GM10248 (cell line): ENCODE measurements at regions not wholly inside any gene's neighbourhood (a gene's known extent, or its start where the extent isn't known, plus 50 kb on each side); places are given as distances from the start of the nearest gene placed in this dataset.

Experiments used
- CTCF ChIA-PET: fragments of 300-600 bp; sonication (Branson Sonifier 250); formaldehyde crosslinking; extraction: SDS; loops from one replicate; lab custom pipeline; 2021; ENCODE audit warnings: antibody characterized with exemption; lab: Yijun Ruan, JAX
- POLR2A ChIA-PET: fragments of 350-650 bp; sonication (Branson Sonifier 250); formaldehyde crosslinking; extraction: SDS; loops from one replicate; lab custom pipeline; 2020; ENCODE audit warnings: antibody characterized with exemption; lab: Yijun Ruan, JAX
- DNase-seq: peaks from one replicate; pipeline ENCODE4 v3.0.0; 2012; ENCODE audit errors: extremely low spot score
- TF ChIP-seq, protein P1 (sequence below): IDR thresholded peaks from 2 replicates; pipeline ENCODE4 v1.5.1; 2012; ENCODE audit warnings: mild to moderate bottlenecking, low read depth; ENCODE audit errors: extremely low read depth, missing control alignments, control extremely low read depth

DNA sequence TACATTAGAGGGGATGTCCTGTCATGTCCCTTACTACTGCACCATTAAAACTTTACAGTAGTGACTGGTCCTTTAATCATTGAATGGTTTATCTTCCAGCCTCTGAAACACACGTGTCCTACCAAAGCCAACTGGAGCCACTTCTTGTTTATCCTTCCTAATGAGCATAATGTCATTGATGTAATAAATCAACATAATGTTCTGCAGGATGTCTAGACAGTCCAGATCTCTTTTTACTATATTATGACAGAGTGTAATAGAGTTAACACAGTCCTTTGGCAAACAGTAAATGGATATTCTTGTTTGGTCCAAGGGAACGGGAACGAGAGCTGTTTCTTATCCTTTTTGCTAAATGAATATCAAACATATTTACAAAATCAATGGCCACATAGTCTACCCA is 88.1 kb upstream of the PTPRD start:
- no peak for DNase-seq
- ChIA-PET POLR2A (no interaction called here), CTCF (no interaction called here)
- TF ChIP-seq, protein P1, sequence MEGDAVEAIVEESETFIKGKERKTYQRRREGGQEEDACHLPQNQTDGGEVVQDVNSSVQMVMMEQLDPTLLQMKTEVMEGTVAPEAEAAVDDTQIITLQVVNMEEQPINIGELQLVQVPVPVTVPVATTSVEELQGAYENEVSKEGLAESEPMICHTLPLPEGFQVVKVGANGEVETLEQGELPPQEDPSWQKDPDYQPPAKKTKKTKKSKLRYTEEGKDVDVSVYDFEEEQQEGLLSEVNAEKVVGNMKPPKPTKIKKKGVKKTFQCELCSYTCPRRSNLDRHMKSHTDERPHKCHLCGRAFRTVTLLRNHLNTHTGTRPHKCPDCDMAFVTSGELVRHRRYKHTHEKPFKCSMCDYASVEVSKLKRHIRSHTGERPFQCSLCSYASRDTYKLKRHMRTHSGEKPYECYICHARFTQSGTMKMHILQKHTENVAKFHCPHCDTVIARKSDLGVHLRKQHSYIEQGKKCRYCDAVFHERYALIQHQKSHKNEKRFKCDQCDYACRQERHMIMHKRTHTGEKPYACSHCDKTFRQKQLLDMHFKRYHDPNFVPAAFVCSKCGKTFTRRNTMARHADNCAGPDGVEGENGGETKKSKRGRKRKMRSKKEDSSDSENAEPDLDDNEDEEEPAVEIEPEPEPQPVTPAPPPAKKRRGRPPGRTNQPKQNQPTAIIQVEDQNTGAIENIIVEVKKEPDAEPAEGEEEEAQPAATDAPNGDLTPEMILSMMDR = no peak

DNA sequence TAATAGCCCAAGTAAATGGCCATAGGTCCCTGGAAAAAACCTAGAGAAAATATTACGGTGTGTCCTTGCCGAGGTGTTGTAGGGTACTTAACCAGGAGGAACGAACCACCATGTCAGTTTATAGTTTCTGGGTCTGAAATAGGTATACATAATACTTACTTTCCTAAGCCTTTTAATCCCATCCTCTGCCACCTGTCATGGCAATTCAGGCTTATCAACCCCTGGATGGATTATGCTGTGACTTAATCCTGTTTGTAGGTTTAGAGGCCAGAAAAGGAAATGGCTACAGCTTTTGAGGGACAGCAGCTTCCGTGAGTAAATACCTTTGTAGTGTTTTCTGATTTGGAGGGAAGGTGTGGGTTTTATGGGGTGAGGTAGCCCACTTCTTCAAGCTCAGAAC is 89.1 kb upstream of the PTPRD start:
- ChIA-PET CTCF (no interaction called here), POLR2A (no interaction called here)
- no peak for DNase-seq
- TF ChIP-seq, protein P1 = no peak

DNA sequence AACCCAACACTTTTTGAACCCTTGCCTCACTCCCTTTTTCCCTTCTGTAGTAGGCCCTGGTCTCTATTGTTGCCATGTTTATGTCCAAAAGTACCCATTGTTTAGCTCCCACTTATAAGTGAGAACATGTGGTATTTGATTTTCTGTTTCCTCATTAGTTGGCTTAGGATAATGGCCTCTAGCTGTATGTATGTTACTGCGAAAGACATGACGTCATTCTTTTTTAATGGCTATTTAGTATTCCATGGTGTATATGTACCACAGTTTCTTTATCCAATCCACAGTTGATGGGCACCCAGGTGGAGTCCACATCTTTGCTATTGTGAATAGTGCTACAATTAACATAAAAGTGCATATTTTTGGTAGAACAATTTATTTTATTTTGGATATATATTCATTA is 90.3 kb upstream of the PTPRD start:
- TF ChIP-seq, protein P1 = no peak
- DNase-seq = no peak
- CTCF ChIA-PET = no interaction called here
- POLR2A ChIA-PET = no interaction called here

DNA sequence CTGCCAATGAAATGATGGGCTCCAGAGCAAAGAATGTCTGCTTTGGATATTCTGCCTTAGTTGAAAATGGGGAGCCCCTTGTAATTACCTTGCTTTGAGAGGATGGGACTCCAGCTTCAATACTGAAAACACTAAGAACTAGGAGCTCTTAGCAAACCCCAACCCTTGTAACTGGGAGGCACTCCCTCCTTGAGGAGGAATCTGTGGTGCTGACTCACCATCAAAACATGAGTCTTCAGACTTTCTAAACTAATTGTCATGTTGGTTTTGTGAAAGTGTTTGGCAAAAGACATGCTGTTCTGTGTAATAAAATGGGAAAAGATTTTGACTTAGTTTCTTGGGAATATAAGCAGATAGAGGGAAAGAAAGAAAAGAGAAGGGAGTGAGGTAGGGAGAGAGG is 91.9 kb upstream of the PTPRD start:
- ChIA-PET CTCF (interaction anchor here (1.2 kb wide), 1 partner anchor 9 kb away, joined by 3 read pairs; no protein-coding TSS in a partner anchor), POLR2A (no interaction called here)
- DNase-seq = no peak
- TF ChIP-seq, protein P1 = no peak

DNA sequence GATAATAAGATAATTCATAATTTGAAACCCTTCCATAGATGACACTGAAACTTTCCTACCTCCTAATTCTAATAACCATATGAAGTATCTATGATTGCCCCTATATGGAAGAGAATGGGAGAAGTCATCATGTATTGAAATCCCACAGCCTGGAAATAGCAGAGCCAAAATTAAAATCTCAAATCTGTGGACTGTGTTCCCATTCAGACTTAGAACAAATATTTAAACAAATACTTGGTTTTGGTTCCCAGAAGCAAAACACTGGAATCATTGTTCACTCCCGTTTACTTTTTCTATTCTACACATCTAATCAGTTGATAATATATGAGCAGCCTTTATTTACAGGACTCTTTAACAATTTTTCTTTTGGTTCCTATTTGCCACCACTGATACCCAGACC is 92.6 kb upstream of the PTPRD start:
- no peak for DNase-seq
- ChIA-PET POLR2A (no interaction called here), CTCF (no interaction called here)
- TF ChIP-seq, protein P1 = no peak

DNA sequence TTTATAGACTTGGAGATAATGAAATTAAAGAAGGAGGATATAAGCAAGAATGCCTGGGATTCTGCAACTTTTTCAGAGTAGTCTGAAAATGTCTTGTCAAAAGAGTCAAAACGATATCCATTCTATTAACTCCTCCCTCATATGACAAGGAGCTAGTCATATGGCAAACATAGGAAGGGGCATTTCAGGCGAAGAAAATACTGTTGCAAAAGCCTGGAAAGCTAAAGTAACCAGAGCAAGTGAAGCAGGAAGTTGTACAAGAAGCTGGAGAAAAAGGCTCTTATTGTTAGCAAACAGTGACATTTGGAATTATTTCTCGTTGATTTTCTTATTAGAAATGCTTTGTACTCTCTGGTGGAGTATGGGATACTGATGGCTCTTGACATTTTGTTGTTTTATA is 94.0 kb upstream of the PTPRD start:
- TF ChIP-seq, protein P1 = no peak
- DNase-seq = no peak
- ChIA-PET POLR2A (no interaction called here), CTCF (interaction anchor here (1.2 kb wide), 1 partner anchor 10 kb away, joined by 3 read pairs; no protein-coding TSS in a partner anchor)
